ENCODE measurements at regions not wholly inside any gene's neighbourhood (a gene's known extent, or its start where the extent isn't known, plus 50 kb on each side); places are given as distances from the start of the nearest gene placed in this dataset.

GRCh38 chr3:94776401-94776915 is 713.6 kb downstream of the NSUN3 start:
- no peak for TF ChIP-seq CTCF (IDR thresholded peaks at IDR 0.05; ENCODE audit: low read depth, low read length)
- TF ChIP-seq, protein P1, sequence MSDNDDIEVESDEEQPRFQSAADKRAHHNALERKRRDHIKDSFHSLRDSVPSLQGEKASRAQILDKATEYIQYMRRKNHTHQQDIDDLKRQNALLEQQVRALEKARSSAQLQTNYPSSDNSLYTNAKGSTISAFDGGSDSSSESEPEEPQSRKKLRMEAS (IDR thresholded peaks at IDR 0.05; ENCODE audit: low read depth, low read length), result no peak
